ENCODE measurements at regions not wholly inside any gene's neighbourhood (a gene's known extent, or its start where the extent isn't known, plus 50 kb on each side); places are given as distances from the start of the nearest gene placed in this dataset.

GRCh38 chr9:88915916-88916315, 75.4 kb upstream of the S1PR3 start:
- H3K23me2 ChIP-seq (ENCODE audit: insufficient read length, low read depth, low read length, poor library complexity, severe bottlenecking): no peaks in the 10 kb centered on the region
- no peak overlapping the region for H3K27ac Mint-ChIP-seq
- H3K9me3 Mint-ChIP-seq: peaks cover 27% of the 10 kb centered on the region in 2 experiments
- no peak overlapping the region for H2BK20ac ChIP-seq (ENCODE audit: low read depth, low read length, poor library complexity, severe bottlenecking)
- no peak overlapping the region for H4K5ac ChIP-seq (ENCODE audit: insufficient read length, low read depth, low read length)
- H4K20me1 ChIP-seq (ENCODE audit: control insufficient read depth, insufficient read depth, insufficient read length): no peaks in the 10 kb centered on the region
- no CpG with 5 or more reads among the region's 2 CpGs for WGBS (ENCODE audit: extremely low coverage, insufficient read length, low lambda C conversion rate)
- H2BK5ac ChIP-seq (ENCODE audit: insufficient read length, low read length): no peak overlapping the region
- no peak overlapping the region for H3K18ac ChIP-seq (ENCODE audit: insufficient read length, low read depth, low read length)
- H3K4me1 ChIP-seq (ENCODE audit: insufficient read depth, low read length): no peaks in the 10 kb centered on the region
- H3K4me3 Mint-ChIP-seq: no peak overlapping the region
- peaks cover 4% of the 10 kb centered on the region for H3K27me3 Mint-ChIP-seq (ENCODE audit: low read depth)
- no peak overlapping the region for H3K4ac ChIP-seq (ENCODE audit: low read depth, low read length)
- no peak overlapping the region for H3K4me2 ChIP-seq (ENCODE audit: insufficient read depth, insufficient read length, low read length)
- H3K9ac ChIP-seq (ENCODE audit: extremely low read depth, insufficient read length, low read length): no peak overlapping the region
- no peak overlapping the region for H2BK120ac ChIP-seq (ENCODE audit: low read depth, low read length, poor library complexity, severe bottlenecking)
- H3K79me1 ChIP-seq (ENCODE audit: insufficient read depth, low read depth, low read length, poor library complexity, severe bottlenecking): no peaks in the 10 kb centered on the region
- no peak overlapping the region for H4K8ac ChIP-seq (replicated peaks; ENCODE audit: insufficient read length, low read depth, low read length)
- no peak overlapping the region for H3K56ac ChIP-seq (ENCODE audit: insufficient read length, low read depth, low read length)
- no peak overlapping the region for H3T11ph ChIP-seq (ENCODE audit: low read length)
- no peak for DNase-seq
- H3K9me3 ChIP-seq (ENCODE audit: control insufficient read depth, low read depth, low read length): no peaks in the 10 kb centered on the region
- no peak overlapping the region for H2AFZ ChIP-seq (ENCODE audit: low read length)
- no peaks in the 10 kb centered on the region for H3K27me3 ChIP-seq (ENCODE audit: insufficient read depth, low read length)
- H3K4me1 Mint-ChIP-seq: no peaks in the 10 kb centered on the region
- no peak overlapping the region for H3K27ac ChIP-seq (ENCODE audit: insufficient read length, low read depth, low read length)
- H2AK5ac ChIP-seq (ENCODE audit: insufficient read length, low read length): no peak overlapping the region
- H3K14ac ChIP-seq (ENCODE audit: insufficient read depth, low read length): no peak overlapping the region
- H3K79me2 ChIP-seq (ENCODE audit: insufficient read depth, low read length): no peaks in the 10 kb centered on the region
- no peak overlapping the region for H4K91ac ChIP-seq (ENCODE audit: insufficient read length, low read depth, low read length)
- TF ChIP-seq CTCF (conservative IDR thresholded peaks at IDR 0.05): no peak
- peaks cover 6 to 21% (median 13%) of the 10 kb centered on the region in 3 experiments for H3K36me3 Mint-ChIP-seq (ENCODE audit: insufficient read depth in 1 of 3, low read depth in 3 of 3)
- H2BK12ac ChIP-seq (ENCODE audit: insufficient read length, low read depth, low read length): no peak overlapping the region
- no peak overlapping the region for H3K23ac ChIP-seq (ENCODE audit: insufficient read length, low read depth, low read length)
- no peak overlapping the region for H2BK15ac ChIP-seq (ENCODE audit: low read depth, low read length)

Data from H9 (cell line).